K562 (cell line): ENCODE measurements at regions not wholly inside any gene's neighbourhood (a gene's known extent, or its start where the extent isn't known, plus 50 kb on each side); places are given as distances from the start of the nearest gene placed in this dataset.

Experiments
- ATAC-seq: fragments of 200-7000 bp; cut with Tn5 transposase; 3 replicates; pipeline ENCODE4 v1.9.1; 2020; ENCODE audit warnings: moderate library complexity
- BruUV-seq: library from RNA; stranded (reverse); fragments of 400-500 nt; replicated peaks from 2 replicates; lab custom pipeline; 2021; lab: Mats Ljungman, UMichigan
- CTCF ChIA-PET: fragments of 300-600 bp; formaldehyde crosslinking; extraction: SDS; loops from one replicate; lab custom pipeline; 2021; ENCODE audit warnings: low intra/inter-chr PET ratio; lab: Yijun Ruan, JAX
- POLR2A ChIA-PET: fragments of 300-600, 350-650 bp; sonication (Branson Sonifier 250); formaldehyde crosslinking; extraction: SDS; loops from one replicate; lab custom pipeline; 2021; ENCODE audit warnings: antibody characterized with exemption, inconsistent platforms; lab: Yijun Ruan, JAX
- DNase-seq, 4 experiments: peaks; one replicate each; pipeline versions ENCODE4 v3.0.0 to v3.0.0-alpha.2; 2011 to 2018; ENCODE audit warnings: low spot score in 3 of 4, mixed read lengths in 3 of 4; ENCODE audit errors: extremely low read depth in 1 of 4
- FAIRE-seq: peaks from 2 replicates; lab custom pipeline; 2011; peaks lifted over from hg19 to GRCh38; lab: Jason Lieb, UNC
- H2AFZ ChIP-seq: 2 replicates; pipeline ENCODE4 v1.6.0; 2011; ENCODE audit warnings: low read depth, low read length, control low read depth, inconsistent platforms
- H3K27ac ChIP-seq: fragments of 200-600 bp; 3 replicates; pipeline ENCODE4 v1.8.0; 2011; ENCODE audit warnings: low read depth, mild to moderate bottlenecking, control low read depth, inconsistent platforms, low read length, moderate library complexity, mixed read lengths; ENCODE audit errors: extremely low read depth
- H3K27me3 ChIP-seq, 2 experiments: fragments of 300-600 bp in 1 of 2; 2 replicates in 1 of 2; 3 replicates in 1 of 2; pipeline versions ENCODE4 v1.6.0 to v1.8.0; 2011; ENCODE audit warnings: inconsistent platforms in 2 of 2, low read length in 2 of 2, mild to moderate bottlenecking in 1 of 2, mixed read lengths in 1 of 2, moderate library complexity in 1 of 2; ENCODE audit not compliant: control insufficient read depth in 2 of 2, insufficient read depth in 2 of 2
- H3K36me3 ChIP-seq: fragments of 300-600 bp; 3 replicates; pipeline ENCODE4 v1.8.0; 2011; ENCODE audit warnings: mild to moderate bottlenecking, low read length, inconsistent platforms; ENCODE audit not compliant: control insufficient read depth, insufficient read depth
- H3K4me1 ChIP-seq, 2 experiments: fragments of 200-600 bp in 1 of 2; replicated peaks in 1 of 2; 2 replicates in 1 of 2; 3 replicates in 1 of 2; pipeline versions ENCODE4 v1.5.1 to v1.8.0; 2011; ENCODE audit warnings: inconsistent platforms in 2 of 2, low read length in 2 of 2, mild to moderate bottlenecking in 1 of 2, mixed read lengths in 1 of 2, moderate library complexity in 1 of 2; ENCODE audit not compliant: control insufficient read depth in 2 of 2, insufficient read depth in 2 of 2
- H3K4me2 ChIP-seq: 2 replicates; pipeline ENCODE4 v1.6.1; 2011; ENCODE audit warnings: low read length, control low read depth, inconsistent platforms, mixed read lengths; ENCODE audit not compliant: insufficient read depth
- H3K4me3 ChIP-seq: fragments of 200-600 bp; sonication (generic), shearing (Covaris generic); 2 replicates; pipeline ENCODE4 v1.5.1; 2016; ENCODE audit warnings: control low read depth, inconsistent platforms
- H3K79me2 ChIP-seq: fragments of 200-600 bp; 3 replicates; pipeline ENCODE4 v1.8.0; 2011; ENCODE audit warnings: low read length, inconsistent platforms; ENCODE audit not compliant: control insufficient read depth, insufficient read depth
- H3K9ac ChIP-seq, 2 experiments: 2 replicates each; pipeline versions ENCODE4 v1.6.0 to v1.6.1; 2011; ENCODE audit warnings: low read depth in 2 of 2, low read length in 2 of 2, control low read depth in 1 of 2, inconsistent platforms in 1 of 2, mild to moderate bottlenecking in 1 of 2, mixed read lengths in 1 of 2; ENCODE audit not compliant: insufficient read depth in 1 of 2
- H3K9me1 ChIP-seq: one replicate; pipeline ENCODE4 v1.6.0; 2011; ENCODE audit warnings: inconsistent platforms, mild to moderate bottlenecking, low read length, moderate library complexity; ENCODE audit not compliant: control insufficient read depth, insufficient read depth
- H3K9me3 ChIP-seq: replicated peaks from 2 replicates; pipeline ENCODE4 v1.5.1; 2011; ENCODE audit warnings: low read depth, low read length, inconsistent platforms; ENCODE audit not compliant: control insufficient read depth, insufficient read depth
- H4K20me1 ChIP-seq: replicated peaks from 2 replicates; pipeline ENCODE4 v1.6.1; 2011; ENCODE audit warnings: low read length, inconsistent platforms, mixed read lengths; ENCODE audit not compliant: control insufficient read depth, insufficient read depth
- BRF1 ChIP-seq: IDR thresholded peaks from 3 replicates; pipeline ENCODE4 v1.6.1; 2011; ENCODE audit warnings: borderline replicate concordance, mild to moderate bottlenecking; ENCODE audit not compliant: insufficient read length; ENCODE audit errors: extremely low read depth
- CBFA2T3 ChIP-seq: fragments of 450-650 bp; IDR thresholded peaks from 2 replicates; pipeline ENCODE4 v1.6.1; 2017
- CHD4 ChIP-seq: fragments of 200-600 bp; sonication (generic); IDR thresholded peaks from 3 replicates; pipeline ENCODE4 v1.6.1; 2012; ENCODE audit warnings: low read depth, mild to moderate bottlenecking, mixed read lengths, low read length, inconsistent platforms; ENCODE audit not compliant: insufficient read depth, insufficient replicate concordance, poor library complexity, severe bottlenecking
- CREM ChIP-seq: IDR thresholded peaks from 2 replicates; pipeline ENCODE4 v1.6.1; 2014; ENCODE audit warnings: antibody characterized with exemption, low read depth
- FOS ChIP-seq: IDR thresholded peaks from 3 replicates; pipeline ENCODE4 v1.6.1; 2011; ENCODE audit not compliant: insufficient read length; ENCODE audit errors: extremely low read depth
- FOXO4 ChIP-seq: fragments of 450-650 bp; formaldehyde crosslinking; IDR thresholded peaks from 2 replicates; pipeline ENCODE4 v1.4.0; 2020; ENCODE audit warnings: mild to moderate bottlenecking, moderate library complexity
- HDAC8 ChIP-seq: fragments of 450-650 bp; IDR thresholded peaks from 2 replicates; pipeline ENCODE4 v1.6.1; 2016; ENCODE audit warnings: mild to moderate bottlenecking, missing genetic modification characterization, moderate library complexity, missing compliant biosample characterization
- KAT2B ChIP-seq: IDR thresholded peaks from one replicate; pipeline ENCODE4 v1.6.1; 2012; ENCODE audit warnings: low read depth, mild to moderate bottlenecking, control low read depth, inconsistent platforms, low read length, moderate library complexity
- LEF1 ChIP-seq: fragments of 450-650 bp; IDR thresholded peaks from 2 replicates; pipeline ENCODE4 v1.6.1; 2016; ENCODE audit warnings: mild to moderate bottlenecking
- MAZ ChIP-seq, 2 experiments: fragments of 450-650 bp in 1 of 2; sonication (generic) in 1 of 2; formaldehyde crosslinking; IDR thresholded peaks in 1 of 2; conservative IDR thresholded peaks in 1 of 2; 2 replicates each; pipeline versions ENCODE4 v1.4.0 to v1.5.0; 2020; ENCODE audit warnings: mild to moderate bottlenecking in 1 of 2, missing genetic modification reagents in 1 of 2
- POLR2AphosphoS5 ChIP-seq: IDR thresholded peaks from 2 replicates; pipeline ENCODE4 v1.6.1; 2011; ENCODE audit warnings: mild to moderate bottlenecking, low read depth, low read length, moderate library complexity; ENCODE audit not compliant: control insufficient read depth, insufficient read depth
- SMARCB1 ChIP-seq: IDR thresholded peaks from 2 replicates; pipeline ENCODE4 v1.6.1; 2011; ENCODE audit warnings: improper control_type of control experiment, low read depth; ENCODE audit not compliant: insufficient read length
- TSHZ1 ChIP-seq: fragments of 250-450 bp; sonication (Bioruptor Pico); IDR thresholded peaks from 2 replicates; pipeline ENCODE4 v1.4.0; 2020; ENCODE audit warnings: mild to moderate bottlenecking, moderate library complexity
- ZBTB7A ChIP-seq: IDR thresholded peaks from 2 replicates; pipeline ENCODE4 v1.6.1; 2011; ENCODE audit warnings: low read depth, mild to moderate bottlenecking, low read length, moderate library complexity, borderline replicate concordance; ENCODE audit not compliant: control insufficient read depth
- WGBS: fragments of 100-300 bp; shearing (Covaris generic); methylation state at CpG from one replicate; pipeline ENCODE4 v1.1.6; 2016; ENCODE audit warnings: low coverage, mixed read lengths; ENCODE audit not compliant: insufficient coverage; ENCODE audit errors: missing lambda C conversion rate; 5-methylcytosine and 5-hydroxymethylcytosine counted together
- in situ Hi-C: fragments of 300-500 bp; cut with MboI; formaldehyde crosslinking; loops from 4 replicates; pipeline ENCODE4 v1.15.0; 2018; ENCODE audit warnings: inconsistent platforms, mixed read lengths
- intact Hi-C: fragments of 100-400 bp; cut with micrococcal nuclease; formaldehyde crosslinking; loops from 2 replicates; pipeline ENCODE4 v1.14.2; 2022
- TF ChIP-seq, protein P1 (sequence below): fragments of 250-450 bp; sonication (Bioruptor Pico); IDR thresholded peaks from 2 replicates; pipeline ENCODE4 v1.4.0; 2020

DNA sequence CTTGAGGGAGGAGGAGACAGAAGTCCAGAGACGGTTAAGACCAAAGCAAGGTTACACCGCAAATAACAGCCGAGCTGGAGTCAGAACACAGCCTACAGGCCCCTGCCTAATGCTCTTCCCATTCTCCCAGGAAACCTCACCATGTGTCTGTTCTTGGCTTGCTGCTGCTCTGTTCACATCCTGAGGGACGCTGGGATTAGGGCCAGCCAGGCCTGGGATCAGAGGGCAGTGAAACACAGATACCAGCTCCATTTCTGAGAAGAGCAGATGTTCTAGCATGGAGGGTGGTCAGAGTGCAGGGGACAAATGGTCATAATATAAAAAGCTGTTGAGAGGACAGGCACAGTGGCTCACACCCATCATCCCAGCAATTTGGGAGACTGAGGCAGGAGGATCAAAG, 124.8 kb upstream of the LARP1 start (continued):
- TF ChIP-seq SMARCB1 (no peak), MAZ (CRISPR knock-in tag; conservative IDR thresholded peaks at IDR 0.05 in 1 of 2, IDR thresholded peaks at IDR 0.05 in 1 of 2) (no peak), CHD4 (no peak)
- TF ChIP-seq, all 486 proteins: peak for 0

- no TSS peak for BruUV-seq
- no peak for TF ChIP-seq FOS
- no peak for TF ChIP-seq CREM
- TF ChIP-seq, protein P1, sequence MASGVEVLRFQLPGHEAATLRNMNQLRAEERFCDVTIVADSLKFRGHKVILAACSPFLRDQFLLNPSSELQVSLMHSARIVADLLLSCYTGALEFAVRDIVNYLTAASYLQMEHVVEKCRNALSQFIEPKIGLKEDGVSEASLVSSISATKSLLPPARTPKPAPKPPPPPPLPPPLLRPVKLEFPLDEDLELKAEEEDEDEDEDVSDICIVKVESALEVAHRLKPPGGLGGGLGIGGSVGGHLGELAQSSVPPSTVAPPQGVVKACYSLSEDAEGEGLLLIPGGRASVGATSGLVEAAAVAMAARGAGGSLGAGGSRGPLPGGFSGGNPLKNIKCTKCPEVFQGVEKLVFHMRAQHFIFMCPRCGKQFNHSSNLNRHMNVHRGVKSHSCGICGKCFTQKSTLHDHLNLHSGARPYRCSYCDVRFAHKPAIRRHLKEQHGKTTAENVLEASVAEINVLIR = no peak
- no peak for TF ChIP-seq ZBTB7A
- TF ChIP-seq POLR2AphosphoS5 = no peak
- TF ChIP-seq TSHZ1 (CRISPR knock-in tag) = no peak
- TF ChIP-seq CBFA2T3 = no peak
- TF ChIP-seq KAT2B = no peak
- TF ChIP-seq FOXO4 (CRISPR knock-in tag) = no peak
- TF ChIP-seq HDAC8 (tag) = no peak
- TF ChIP-seq LEF1 = no peak
- TF ChIP-seq BRF1 = no peak
- 0% methylated on average over 4 of the region's 4 CpGs for whole genome bisulfite sequencing
- Histone ChIP-seq H3K4me3 (no peak overlapping the region), H3K27ac (no peak overlapping the region), H3K9me3 (no peaks in the 10 kb centered on the region), H3K79me2 (no peaks in the 10 kb centered on the region), H3K4me1 (peaks cover 0 to 5% of the 10 kb centered on the region in 2 experiments; a peak in 2 of 5 replicates), H3K36me3 (no peaks in the 10 kb centered on the region), H3K27me3 (peaks cover 12 to 35% of the 10 kb centered on the region in 2 experiments; a peak in 4 of 5 replicates), H4K20me1 (no peaks in the 10 kb centered on the region; the same call in 1 of the 2 replicates), H3K9me1 (no peaks in the 10 kb centered on the region), H3K9ac (no peak overlapping the region), H2AFZ (no peak overlapping the region), H3K4me2 (no peak overlapping the region)
- intact Hi-C loops (no loop called here), in situ Hi-C loops (loop anchor here (25.0 kb wide), 1 partner anchor 659 kb away; no protein-coding TSS in a partner anchor)
- ChIA-PET CTCF (no interaction called here), POLR2A (interaction anchor here (0.7 kb wide), 1 partner anchor 231 kb away, joined by 4 read pairs; no protein-coding TSS in a partner anchor)
- no peak for FAIRE-seq
- DNase-seq = no peak
- no peak for ATAC-seq
These were observed 126.5 kb upstream of the LARP1 start for GRCh38 chr5:154628685-154629084.
